ENCODE measurements at regions not wholly inside any gene's neighbourhood (a gene's known extent, or its start where the extent isn't known, plus 50 kb on each side); places are given as distances from the start of the nearest gene placed in this dataset.
A peak's percentile ranks its signal among the peaks of the same experiment; 100 is the strongest.

DNA sequence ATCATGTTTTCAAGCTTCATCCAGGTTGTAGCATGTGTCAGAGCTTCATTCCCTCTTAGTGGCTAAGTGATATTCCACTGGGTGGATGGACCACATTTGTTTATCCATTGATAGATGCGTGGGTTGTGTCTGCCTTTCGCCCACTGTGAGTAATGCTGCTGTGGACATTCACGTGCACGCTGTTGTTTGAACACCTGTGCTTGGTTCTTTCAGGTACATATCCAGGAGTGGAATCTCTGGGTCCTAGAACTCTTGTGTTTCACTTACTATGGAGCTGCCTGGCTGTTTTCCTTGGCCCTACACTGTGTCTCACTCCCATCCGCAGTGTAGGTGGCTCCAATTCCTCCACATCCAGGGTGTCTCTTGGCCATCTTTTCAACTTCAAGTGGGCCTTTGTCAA lies 224.2 kb downstream of the C16orf95 start:
- Histone ChIP-seq H2BK120ac (ENCODE audit: low read depth, low read length) (no peak overlapping the region), H4K91ac (ENCODE audit: low read depth, low read length, poor library complexity) (no peak overlapping the region), H2BK12ac (ENCODE audit: low read length) (peak overlapping the region; percentile 66), H3K18ac (ENCODE audit: low read length) (peak overlapping the region; percentile 74), H4K8ac (ENCODE audit: low read depth, low read length) (no peak overlapping the region), H3K4me3 (ENCODE audit: low read length in 2 of 2) (no peak overlapping the region), H3K36me3 (replicated peaks in 1 of 2; ENCODE audit: control insufficient read depth in 2 of 2, insufficient read depth in 2 of 2, low read length in 2 of 2) (no peaks in the 10 kb centered on the region), H3K4me2 (ENCODE audit: insufficient read depth, low read length, poor library complexity, severe bottlenecking) (no peak overlapping the region), H3K9me3 (replicated peaks in 1 of 2; ENCODE audit: control insufficient read depth in 2 of 2, insufficient read depth in 1 of 2, low read depth in 1 of 2, low read length in 2 of 2) (no peaks in the 10 kb centered on the region), H2BK5ac (ENCODE audit: low read length) (no peak overlapping the region), H3K4ac (ENCODE audit: low read length) (no peak overlapping the region), H3K14ac (ENCODE audit: low read length) (peak overlapping the region; percentile 26), H2AK5ac (ENCODE audit: low read depth, low read length) (peak overlapping the region; percentile 88), H3K27ac (replicated peaks; ENCODE audit: low read length) (no peak overlapping the region), H3K9ac (ENCODE audit: low read depth, low read length, poor library complexity) (no peak overlapping the region), H3K4me1 (ENCODE audit: control insufficient read depth in 2 of 2, insufficient read depth in 1 of 2, low read depth in 1 of 2, low read length in 2 of 2) (peaks cover 0 to 11% of the 10 kb centered on the region in 2 donors), H3K27me3 (ENCODE audit: control insufficient read depth in 3 of 3, insufficient read depth in 3 of 3, low read depth in 1 of 3, low read length in 3 of 3) (peaks cover 0 to 19% (median 0%) of the 10 kb centered on the region in 3 experiments), H3K23ac (ENCODE audit: low read depth, low read length, poor library complexity) (no peak overlapping the region), H2BK15ac (ENCODE audit: low read length) (peak overlapping the region; percentile 23), H3K79me1 (ENCODE audit: low read depth, low read length) (no peaks in the 10 kb centered on the region), H2AFZ (ENCODE audit: low read length) (no peak overlapping the region)
- DNase-seq (ENCODE audit: low spot score), result no peak
- WGBS, 2 donors (ENCODE audit: extremely low coverage in 2 of 2, insufficient read length in 2 of 2, insufficient replicate concordance in 1 of 2), result no CpG with 5 or more reads among the region's 5 CpGs

DNA sequence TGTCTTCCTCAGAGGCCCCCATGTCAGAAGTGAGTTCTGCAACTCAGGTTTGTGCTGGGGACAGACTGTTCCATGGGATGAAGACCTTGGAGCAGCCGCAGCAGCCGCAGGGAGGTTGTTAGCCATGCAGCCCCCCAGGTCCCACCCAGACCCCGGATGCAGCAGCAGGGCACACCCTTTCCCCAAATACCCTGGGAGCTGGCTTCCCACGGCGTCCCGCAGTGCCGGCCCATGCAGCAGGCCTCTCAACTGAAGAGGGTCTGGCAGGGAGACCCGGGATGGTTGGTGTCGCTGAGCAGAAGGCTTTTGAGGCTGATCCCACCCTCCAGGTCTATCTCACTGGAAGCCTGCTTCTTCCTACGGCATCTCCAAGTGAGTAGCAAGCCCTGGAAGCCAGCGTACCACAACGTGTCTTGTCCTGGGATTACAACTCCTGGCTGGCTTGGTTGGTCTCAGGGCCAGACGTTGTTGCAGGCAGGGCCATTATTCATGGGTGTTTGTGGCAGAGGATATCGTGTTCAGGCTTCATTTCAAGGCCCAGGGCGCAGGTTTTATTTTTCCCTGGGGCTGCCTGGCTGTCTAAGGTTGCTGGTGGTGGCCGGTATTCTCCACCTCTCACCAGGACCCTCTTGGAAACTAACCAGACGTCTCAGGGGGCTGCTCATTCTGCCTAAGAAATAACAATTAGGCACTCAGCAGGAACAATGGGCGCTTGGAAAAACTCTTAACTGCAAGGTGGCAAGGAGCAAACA lies 223.2 kb downstream of the C16orf95 start:
- no peak overlapping the region for H3K23ac ChIP-seq (ENCODE audit: low read depth, low read length, poor library complexity)
- peaks cover 0 to 18% (median 0%) of the 10 kb centered on the region in 3 experiments for H3K27me3 ChIP-seq (ENCODE audit: control insufficient read depth in 3 of 3, insufficient read depth in 3 of 3, low read depth in 1 of 3, low read length in 3 of 3)
- peak overlapping the region; percentile 88 for H2AK5ac ChIP-seq (ENCODE audit: low read depth, low read length)
- no peaks in the 10 kb centered on the region for H3K9me3 ChIP-seq (replicated peaks in 1 of 2; ENCODE audit: control insufficient read depth in 2 of 2, insufficient read depth in 1 of 2, low read depth in 1 of 2, low read length in 2 of 2)
- H3K27ac ChIP-seq (replicated peaks; ENCODE audit: low read length), result no peak overlapping the region
- peak overlapping the region; percentile 23 for H2BK15ac ChIP-seq (ENCODE audit: low read length)
- no peak overlapping the region for H2AFZ ChIP-seq (ENCODE audit: low read length)
- H3K4me3 ChIP-seq (ENCODE audit: low read length in 2 of 2), result no peak overlapping the region
- H3K18ac ChIP-seq (ENCODE audit: low read length), result peak overlapping the region; percentile 92
- no CpG with 5 or more reads among the region's 18 CpGs for WGBS, 2 donors (ENCODE audit: extremely low coverage in 2 of 2, insufficient read length in 2 of 2, insufficient replicate concordance in 1 of 2)
- no peak overlapping the region for H2BK5ac ChIP-seq (ENCODE audit: low read length)
- peak overlapping the region; percentile 66 for H2BK12ac ChIP-seq (ENCODE audit: low read length)
- H3K4me1 ChIP-seq (ENCODE audit: control insufficient read depth in 2 of 2, insufficient read depth in 1 of 2, low read depth in 1 of 2, low read length in 2 of 2), result peaks cover 0 to 16% of the 10 kb centered on the region in 2 donors
- H3K4me2 ChIP-seq (ENCODE audit: insufficient read depth, low read length, poor library complexity, severe bottlenecking), result no peak overlapping the region
- no peak overlapping the region for H4K91ac ChIP-seq (ENCODE audit: low read depth, low read length, poor library complexity)
- H3K79me1 ChIP-seq (ENCODE audit: low read depth, low read length), result no peaks in the 10 kb centered on the region
- no peak for DNase-seq (ENCODE audit: low spot score)
- no peaks in the 10 kb centered on the region for H3K36me3 ChIP-seq (replicated peaks in 1 of 2; ENCODE audit: control insufficient read depth in 2 of 2, insufficient read depth in 2 of 2, low read length in 2 of 2)
- H4K8ac ChIP-seq (ENCODE audit: low read depth, low read length), result no peak overlapping the region
- H3K4ac ChIP-seq (ENCODE audit: low read length), result peak overlapping the region; percentile 60
- H2BK120ac ChIP-seq (ENCODE audit: low read depth, low read length), result no peak overlapping the region
- no peak overlapping the region for H3K14ac ChIP-seq (ENCODE audit: low read length)
- no peak overlapping the region for H3K9ac ChIP-seq (ENCODE audit: low read depth, low read length, poor library complexity)

DNA sequence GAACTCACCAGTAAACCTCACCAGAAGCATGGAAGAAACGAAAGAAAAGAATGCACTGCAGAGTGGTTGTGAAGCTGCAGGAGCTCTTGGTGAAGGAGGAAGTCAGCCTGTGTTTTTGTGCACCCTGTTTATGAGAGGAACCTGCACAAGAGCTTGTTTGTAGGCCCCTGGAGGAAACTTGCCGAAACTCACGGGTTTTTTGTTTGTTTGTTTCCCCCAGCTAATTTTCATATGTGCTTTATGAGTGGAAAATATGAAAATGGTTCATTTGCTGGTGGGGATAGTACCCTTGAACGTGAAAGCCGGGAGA lies 222.7 kb downstream of the C16orf95 start:
- no peak for DNase-seq (ENCODE audit: low spot score)
- Histone ChIP-seq H3K27me3 (ENCODE audit: control insufficient read depth in 3 of 3, insufficient read depth in 3 of 3, low read depth in 1 of 3, low read length in 3 of 3) (peaks cover 0 to 16% (median 0%) of the 10 kb centered on the region in 3 experiments), H2BK12ac (ENCODE audit: low read length) (no peak overlapping the region), H4K8ac (ENCODE audit: low read depth, low read length) (no peak overlapping the region), H4K91ac (ENCODE audit: low read depth, low read length, poor library complexity) (no peak overlapping the region), H3K4ac (ENCODE audit: low read length) (no peak overlapping the region), H2AFZ (ENCODE audit: low read length) (no peak overlapping the region), H2BK120ac (ENCODE audit: low read depth, low read length) (no peak overlapping the region), H3K79me1 (ENCODE audit: low read depth, low read length) (no peaks in the 10 kb centered on the region), H2BK15ac (ENCODE audit: low read length) (no peak overlapping the region), H2AK5ac (ENCODE audit: low read depth, low read length) (no peak overlapping the region), H2BK5ac (ENCODE audit: low read length) (no peak overlapping the region), H3K9ac (ENCODE audit: low read depth, low read length, poor library complexity) (no peak overlapping the region), H3K18ac (ENCODE audit: low read length) (no peak overlapping the region), H3K36me3 (replicated peaks in 1 of 2; ENCODE audit: control insufficient read depth in 2 of 2, insufficient read depth in 2 of 2, low read length in 2 of 2) (no peaks in the 10 kb centered on the region), H3K4me1 (ENCODE audit: control insufficient read depth in 2 of 2, insufficient read depth in 1 of 2, low read depth in 1 of 2, low read length in 2 of 2) (peaks cover 5 to 18% of the 10 kb centered on the region in 2 donors), H3K14ac (ENCODE audit: low read length) (no peak overlapping the region), H3K27ac (replicated peaks; ENCODE audit: low read length) (no peak overlapping the region), H3K9me3 (replicated peaks in 1 of 2; ENCODE audit: control insufficient read depth in 2 of 2, insufficient read depth in 1 of 2, low read depth in 1 of 2, low read length in 2 of 2) (no peaks in the 10 kb centered on the region), H3K4me3 (ENCODE audit: low read length in 2 of 2) (no peak overlapping the region), H3K4me2 (ENCODE audit: insufficient read depth, low read length, poor library complexity, severe bottlenecking) (no peak overlapping the region), H3K23ac (ENCODE audit: low read depth, low read length, poor library complexity) (no peak overlapping the region)
- no CpG with 5 or more reads among the region's 5 CpGs for WGBS, 2 donors (ENCODE audit: extremely low coverage in 2 of 2, insufficient read length in 2 of 2, insufficient replicate concordance in 1 of 2)

DNA sequence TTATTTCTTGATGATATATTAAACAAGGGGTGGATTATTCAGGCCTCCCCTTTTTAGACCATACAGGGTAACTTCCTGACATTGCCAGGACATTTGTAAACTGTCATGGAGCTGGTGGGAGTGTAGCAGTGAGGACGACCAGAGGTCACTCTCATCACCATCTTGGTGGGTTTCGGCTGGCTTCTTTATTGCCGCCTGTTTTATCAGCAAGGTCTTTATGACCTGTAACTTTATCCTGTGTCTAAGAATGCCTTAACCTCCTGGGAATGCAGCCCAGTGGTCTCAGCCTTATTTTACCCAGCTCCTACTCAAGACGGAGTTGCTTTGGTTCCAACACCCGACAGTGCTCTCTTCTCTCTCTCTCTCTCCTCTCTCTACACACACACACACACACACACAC lies 221.9 kb downstream of the C16orf95 start:
- no peak overlapping the region for H3K23ac ChIP-seq (ENCODE audit: low read depth, low read length, poor library complexity)
- no peak overlapping the region for H4K91ac ChIP-seq (ENCODE audit: low read depth, low read length, poor library complexity)
- no peak overlapping the region for H3K18ac ChIP-seq (ENCODE audit: low read length)
- no CpG with 5 or more reads among the region's 5 CpGs for WGBS, 2 donors (ENCODE audit: extremely low coverage in 2 of 2, insufficient read length in 2 of 2, insufficient replicate concordance in 1 of 2)
- H3K4me3 ChIP-seq (ENCODE audit: low read length in 2 of 2), result no peak overlapping the region
- H3K9me3 ChIP-seq (replicated peaks in 1 of 2; ENCODE audit: control insufficient read depth in 2 of 2, insufficient read depth in 1 of 2, low read depth in 1 of 2, low read length in 2 of 2), result no peaks in the 10 kb centered on the region
- H3K27ac ChIP-seq (replicated peaks; ENCODE audit: low read length), result no peak overlapping the region
- no peak overlapping the region for H2BK12ac ChIP-seq (ENCODE audit: low read length)
- H3K9ac ChIP-seq (ENCODE audit: low read depth, low read length, poor library complexity), result no peak overlapping the region
- peaks cover 0 to 18% (median 0%) of the 10 kb centered on the region in 3 experiments for H3K27me3 ChIP-seq (ENCODE audit: control insufficient read depth in 3 of 3, insufficient read depth in 3 of 3, low read depth in 1 of 3, low read length in 3 of 3)
- peaks cover 7 to 25% of the 10 kb centered on the region in 2 donors for H3K4me1 ChIP-seq (ENCODE audit: control insufficient read depth in 2 of 2, insufficient read depth in 1 of 2, low read depth in 1 of 2, low read length in 2 of 2)
- H3K14ac ChIP-seq (ENCODE audit: low read length), result no peak overlapping the region
- no peaks in the 10 kb centered on the region for H3K36me3 ChIP-seq (replicated peaks in 1 of 2; ENCODE audit: control insufficient read depth in 2 of 2, insufficient read depth in 2 of 2, low read length in 2 of 2)
- H2BK120ac ChIP-seq (ENCODE audit: low read depth, low read length), result no peak overlapping the region
- no peak overlapping the region for H2AK5ac ChIP-seq (ENCODE audit: low read depth, low read length)
- H4K8ac ChIP-seq (ENCODE audit: low read depth, low read length), result no peak overlapping the region
- no peak overlapping the region for H2BK15ac ChIP-seq (ENCODE audit: low read length)
- no peak overlapping the region for H2BK5ac ChIP-seq (ENCODE audit: low read length)
- H3K79me1 ChIP-seq (ENCODE audit: low read depth, low read length), result no peaks in the 10 kb centered on the region
- no peak for DNase-seq (ENCODE audit: low spot score)
- no peak overlapping the region for H3K4ac ChIP-seq (ENCODE audit: low read length)
- H2AFZ ChIP-seq (ENCODE audit: low read length), result no peak overlapping the region
- H3K4me2 ChIP-seq (ENCODE audit: insufficient read depth, low read length, poor library complexity, severe bottlenecking), result no peak overlapping the region
